GM12878 (cell line): ENCODE measurements at regions not wholly inside any gene's neighbourhood (a gene's known extent, or its start where the extent isn't known, plus 50 kb on each side); places are given as distances from the start of the nearest gene placed in this dataset.

ENCODE experiments used
- ATAC-seq: fragments of 200-7000 bp; cut with Tn5 transposase; 3 replicates; pipeline ENCODE4 v1.9.1; 2020; ENCODE audit warnings: mild to moderate bottlenecking, moderate library complexity
- BruUV-seq: library from RNA; stranded (reverse); fragments of 400-500 nt; replicated peaks from 2 replicates; lab custom pipeline; 2021; lab: Mats Ljungman, UMichigan
- CTCF ChIA-PET: fragments of 300-600 bp; sonication (Branson Sonifier 250); formaldehyde crosslinking; extraction: SDS; loops from one replicate; lab custom pipeline; 2021; ENCODE audit warnings: inconsistent platforms; lab: Yijun Ruan, JAX
- POLR2A ChIA-PET: fragments of 350-600 bp; formaldehyde crosslinking; extraction: SDS; loops from one replicate; lab custom pipeline; 2021; ENCODE audit warnings: inconsistent platforms; lab: Charles Lee
- RAD21 ChIA-PET: fragments of 300-600 bp; sonication (Branson Sonifier 250); formaldehyde crosslinking; loops from one replicate; lab custom pipeline; 2023; ENCODE audit warnings: antibody characterized with exemption; ENCODE audit not compliant: unreplicated experiment; lab: Charles Lee
- SMC1A ChIA-PET: fragments of 300-600 bp; sonication (Branson Sonifier 250); formaldehyde crosslinking; loops from one replicate; lab custom pipeline; 2023; ENCODE audit not compliant: unreplicated experiment, uncharacterized antibody; lab: Charles Lee
- DNase-seq: peaks from one replicate; pipeline ENCODE4 v3.0.0-alpha.2; 2011; ENCODE audit warnings: low read depth, low spot score
- FAIRE-seq: peaks from 3 replicates; lab custom pipeline; 2011; peaks lifted over from hg19 to GRCh38; lab: Jason Lieb, UNC
- H2AFZ ChIP-seq: 2 replicates; pipeline ENCODE4 v1.6.0; 2011; ENCODE audit warnings: low read depth, low read length, control low read depth; ENCODE audit not compliant: control insufficient read depth
- H3K27ac ChIP-seq: 2 replicates; pipeline ENCODE4 v1.5.1; 2011; ENCODE audit warnings: control low read depth; ENCODE audit not compliant: control insufficient read depth, insufficient read depth
- H3K27me3 ChIP-seq, 2 experiments: replicated peaks in 1 of 2; 2 replicates each; pipeline versions ENCODE4 v1.6.0 to v1.6.1; 2011; ENCODE audit warnings: low read length in 1 of 2; ENCODE audit not compliant: control insufficient read depth in 2 of 2, insufficient read depth in 2 of 2
- H3K36me3 ChIP-seq, 2 experiments: 2 replicates each; pipeline ENCODE4 v1.5.1; 2011; ENCODE audit warnings: low read length in 1 of 2; ENCODE audit not compliant: control insufficient read depth in 2 of 2, insufficient read depth in 2 of 2
- H3K4me1 ChIP-seq: 2 replicates; pipeline ENCODE4 v1.6.1; 2011; ENCODE audit warnings: mild to moderate bottlenecking, low read length, moderate library complexity, mixed read lengths; ENCODE audit not compliant: control insufficient read depth, insufficient read depth
- H3K4me2 ChIP-seq: 2 replicates; pipeline ENCODE4 v1.6.0; 2011; ENCODE audit warnings: control low read depth; ENCODE audit not compliant: control insufficient read depth, insufficient read depth
- H3K4me3 ChIP-seq: fragments of 200-600 bp; sonication (generic); 2 replicates; pipeline ENCODE4 v1.5.1; 2016
- H3K79me2 ChIP-seq: 2 replicates; pipeline ENCODE4 v1.6.0; 2011; ENCODE audit warnings: low read length; ENCODE audit not compliant: control insufficient read depth, insufficient read depth
- H3K9ac ChIP-seq: 2 replicates; pipeline ENCODE4 v1.8.0; 2011; ENCODE audit warnings: low read length, control low read depth, mixed read lengths; ENCODE audit not compliant: control insufficient read depth, insufficient read depth
- H3K9me3 ChIP-seq: replicated peaks from 3 replicates; pipeline ENCODE4 v1.5.1; 2011; ENCODE audit warnings: mild to moderate bottlenecking, low read length; ENCODE audit not compliant: control insufficient read depth, insufficient read depth
- H4K20me1 ChIP-seq: 2 replicates; pipeline ENCODE4 v1.6.0; 2011; ENCODE audit not compliant: control insufficient read depth, insufficient read depth
- BCLAF1 ChIP-seq: fragments of 450-650 bp; IDR thresholded peaks from 2 replicates; pipeline ENCODE4 v1.6.1; 2017; ENCODE audit warnings: antibody characterized with exemption, mild to moderate bottlenecking, moderate library complexity
- BRCA1 ChIP-seq: IDR thresholded peaks from 2 replicates; pipeline ENCODE4 v1.6.1; 2011; ENCODE audit warnings: low read depth, low read length, improper control_type of control experiment
- CTCF ChIP-seq, 3 experiments: IDR thresholded peaks in 2 of 3; conservative IDR thresholded peaks in 1 of 3; 2 replicates each; pipeline ENCODE4 v1.5.1; 2011; ENCODE audit warnings: low read depth in 3 of 3, low read length in 3 of 3, mild to moderate bottlenecking in 3 of 3, control low read depth in 2 of 3, moderate library complexity in 2 of 3, inconsistent platforms in 1 of 3, mixed read lengths in 1 of 3; ENCODE audit not compliant: control insufficient read depth in 2 of 3, insufficient read depth in 1 of 3; ENCODE audit errors: extremely low read depth in 1 of 3
- HCFC1 ChIP-seq: fragments of 150-350 bp; IDR thresholded peaks from 2 replicates; pipeline ENCODE4 v1.6.1; 2014; ENCODE audit warnings: low read length
- JUNB ChIP-seq: IDR thresholded peaks from 2 replicates; pipeline ENCODE4 v1.6.1; 2016; ENCODE audit warnings: antibody characterized with exemption, mild to moderate bottlenecking
- NR2C1 ChIP-seq: fragments of 450-650 bp; IDR thresholded peaks from 2 replicates; pipeline ENCODE4 v1.6.1; 2017; ENCODE audit warnings: antibody characterized with exemption, mild to moderate bottlenecking, moderate library complexity
- POLR2AphosphoS2 ChIP-seq: IDR thresholded peaks from 2 replicates; pipeline ENCODE4 v1.6.1; 2011; ENCODE audit warnings: low read depth, mild to moderate bottlenecking, low read length, improper control_type of control experiment, moderate library complexity
- REST ChIP-seq: IDR thresholded peaks from 2 replicates; pipeline ENCODE4 v1.6.1; 2012; ENCODE audit warnings: mild to moderate bottlenecking, low read depth, low read length
- SMARCA5 ChIP-seq: fragments of 450-650 bp; IDR thresholded peaks from 2 replicates; pipeline ENCODE4 v1.6.1; 2017; ENCODE audit warnings: mild to moderate bottlenecking
- SREBF1 ChIP-seq: IDR thresholded peaks from 2 replicates; pipeline ENCODE4 v1.6.1; 2012; ENCODE audit warnings: mild to moderate bottlenecking, low read length
- TAF1 ChIP-seq: IDR thresholded peaks from 2 replicates; pipeline ENCODE4 v1.6.1; 2011; ENCODE audit warnings: mild to moderate bottlenecking, low read depth, low read length, borderline replicate concordance
- YY1 ChIP-seq: IDR thresholded peaks from 2 replicates; pipeline ENCODE4 v1.6.1; 2011; ENCODE audit warnings: low read depth, mild to moderate bottlenecking, low read length
- ZNF384 ChIP-seq: IDR thresholded peaks from 2 replicates; pipeline ENCODE4 v1.6.1; 2012; ENCODE audit warnings: low read depth, mild to moderate bottlenecking, low read length, improper control_type of control experiment, borderline replicate concordance
- WGBS: methylation state at CpG from one replicate; pipeline ENCODE4 v1.1.6; 2016; ENCODE audit warnings: low lambda C conversion rate; ENCODE audit not compliant: insufficient replicate concordance, insufficient coverage; ENCODE audit errors: missing lambda C conversion rate; 5-methylcytosine and 5-hydroxymethylcytosine counted together
- in situ Hi-C: fragments of 300-500 bp; cut with MboI; formaldehyde crosslinking; loops from 9 replicates; pipeline ENCODE4 v1.14.3; 2018; ENCODE audit warnings: mixed read lengths
- intact Hi-C: fragments of 100-400 bp; cut with micrococcal nuclease; formaldehyde crosslinking; loops from one replicate; pipeline ENCODE4 v1.14.2; 2022; ENCODE audit not compliant: unreplicated experiment

DNA sequence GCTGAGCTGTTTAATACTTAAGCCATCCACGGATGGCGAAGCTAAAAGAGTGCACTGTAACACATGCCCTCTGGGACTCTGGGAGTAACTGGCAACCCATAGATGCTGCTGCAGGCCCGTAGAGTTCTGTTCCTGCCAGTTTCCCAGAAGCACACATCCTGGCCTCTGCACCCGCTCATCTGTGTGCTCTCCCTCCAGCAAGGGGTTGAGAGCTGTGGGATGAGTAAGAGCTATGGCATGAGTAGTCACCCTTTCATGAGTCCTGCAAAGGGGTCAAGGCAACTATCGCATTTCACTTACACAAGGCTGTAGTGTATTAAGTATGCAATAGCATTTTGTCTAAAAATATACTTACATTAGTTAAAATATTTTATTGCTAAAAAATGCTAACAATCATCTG is 1341.8 kb upstream of the NXPH2 start:
- FAIRE-seq, result no peak

More for the DNA sequence above, 1341.8 kb upstream of the NXPH2 start:
- ChIA-PET POLR2A (no interaction called here), CTCF (no interaction called here), RAD21 (no interaction called here), SMC1A (no interaction called here)
- in situ Hi-C loops (no loop called here), intact Hi-C loops (no loop called here)
- H3K36me3 ChIP-seq, result no peaks in the 10 kb centered on the region
- no TSS peak for BruUV-seq
- TF ChIP-seq BRCA1, result no peak
- no peak for TF ChIP-seq HCFC1
- no peak for TF ChIP-seq JUNB
- TF ChIP-seq POLR2AphosphoS2, result no peak
- TF ChIP-seq ZNF384, result no peak
- TF ChIP-seq REST, result no peak
- no peak for TF ChIP-seq YY1
- no peak for TF ChIP-seq NR2C1
- TF ChIP-seq BCLAF1, result no peak
- TF ChIP-seq TAF1, result no peak
- TF ChIP-seq SMARCA5, result no peak
- no peak for TF ChIP-seq CTCF (IDR thresholded peaks at IDR 0.05 in 2 of 3, conservative IDR thresholded peaks at IDR 0.05 in 1 of 3; ENCODE audit: control insufficient read depth in 2 of 3, extremely low read depth in 1 of 3, insufficient read depth in 1 of 3, low read depth in 3 of 3, low read length in 3 of 3)
- no peak for TF ChIP-seq SREBF1
- H2AFZ ChIP-seq, result no peak overlapping the region
- no peaks in the 10 kb centered on the region for H3K9me3 ChIP-seq
- H3K27ac ChIP-seq, result no peak overlapping the region
- no peak for ATAC-seq
- no peaks in the 10 kb centered on the region for H3K79me2 ChIP-seq
- no peak overlapping the region for H3K9ac ChIP-seq
- DNase-seq, result no peak
- H4K20me1 ChIP-seq, result no peaks in the 10 kb centered on the region
- H3K27me3 ChIP-seq, result no peaks in the 10 kb centered on the region
- H3K4me1 ChIP-seq, result no peaks in the 10 kb centered on the region
- H3K4me2 ChIP-seq, result no peak overlapping the region
- 22% methylated on average over 5 of the region's 5 CpGs for WGBS
- no peak overlapping the region for H3K4me3 ChIP-seq
